Spleen (tissue), 11 donors: ENCODE measurements at regions not wholly inside any gene's neighbourhood (a gene's known extent, or its start where the extent isn't known, plus 50 kb on each side); places are given as distances from the start of the nearest gene placed in this dataset.

Source experiments
- DNase-seq: peaks from one replicate; pipeline ENCODE4 v3.0.0-alpha.2; 2020
- H3K27ac ChIP-seq, 8 donors: fragments of 200-600 bp; sonication (generic) in 7 of 8; 1 replicate in 4 of 8; 2 replicates in 4 of 8; pipeline versions ENCODE4 v1.5.0 to v1.8.0; 2016 to 2021; ENCODE audit warnings: inconsistent platforms in 4 of 8, mild to moderate bottlenecking in 4 of 8, moderate library complexity in 1 of 8
- H3K27me3 ChIP-seq, 7 donors: fragments of 200-600 bp; sonication (generic) in 6 of 7; replicated peaks in 1 of 7; 1 replicate in 4 of 7; 2 replicates in 3 of 7; pipeline versions ENCODE4 v1.5.0 to v1.8.0; 2016 to 2021; ENCODE audit warnings: inconsistent platforms in 3 of 7, mild to moderate bottlenecking in 1 of 7
- H3K36me3 ChIP-seq, 6 donors: fragments of 200-600 bp; sonication (generic) in 5 of 6; 1 replicate in 4 of 6; 2 replicates in 2 of 6; pipeline versions ENCODE4 v1.5.0 to v1.8.0; 2016 to 2021; ENCODE audit warnings: inconsistent platforms in 2 of 6
- H3K4me1 ChIP-seq, 6 donors: fragments of 200-600 bp; sonication (generic) in 5 of 6; 1 replicate in 3 of 6; 2 replicates in 3 of 6; pipeline versions ENCODE4 v1.5.0 to v1.8.0; 2016 to 2021; ENCODE audit warnings: inconsistent platforms in 3 of 6
- H3K4me3 ChIP-seq, 8 donors: fragments of 200-600 bp; sonication (generic) in 7 of 8; 1 replicate in 4 of 8; 2 replicates in 4 of 8; pipeline versions ENCODE4 v1.5.0 to v1.8.0; 2016 to 2021; ENCODE audit warnings: inconsistent platforms in 4 of 8, mild to moderate bottlenecking in 4 of 8, moderate library complexity in 2 of 8
- H3K9me3 ChIP-seq, 8 donors: fragments of 200-600 bp; sonication (generic) in 7 of 8; 1 replicate in 4 of 8; 2 replicates in 4 of 8; pipeline versions ENCODE4 v1.5.0 to v1.8.0; 2016 to 2021; ENCODE audit warnings: inconsistent platforms in 4 of 8
- CTCF ChIP-seq, 11 experiments: fragments of 200-600 bp in 7 of 11; fragments of 450-650 bp in 4 of 11; sonication (generic) in 4 of 11; IDR thresholded peaks in 8 of 11; conservative IDR thresholded peaks in 3 of 11; 1 replicate in 7 of 11; 2 replicates in 4 of 11; pipeline versions ENCODE4 v1.4.0 to v1.8.0; 2016 to 2021; ENCODE audit warnings: antibody characterized with exemption in 11 of 11, inconsistent platforms in 4 of 11, mild to moderate bottlenecking in 1 of 11
- POLR2A ChIP-seq, 3 donors: fragments of 450-650 bp; IDR thresholded peaks; one replicate each; pipeline ENCODE4 v1.5.1; 2017; ENCODE audit warnings: antibody characterized with exemption in 3 of 3, mild to moderate bottlenecking in 1 of 3
- POLR2AphosphoS5 ChIP-seq, 3 donors: sonication (generic); formaldehyde crosslinking; IDR thresholded peaks; one replicate each; pipeline ENCODE4 v1.5.1; 2017; ENCODE audit warnings: antibody characterized with exemption in 3 of 3
- WGBS, 5 donors: extraction: QIAGEN DNeasy Blood & Tissue Kit in 3 of 5; methylation state at CpG; one replicate each; pipeline versions ENCODE4 v1.1.5 to v1.1.7; 2013 to 2018; 5-methylcytosine and 5-hydroxymethylcytosine counted together
- intact Hi-C: fragments of 100-400 bp; cut with DNase I; formaldehyde crosslinking; loops from one replicate; pipeline ENCODE4 v1.15.0; 2023; ENCODE audit warnings: low total_unique reads
- donor health status: healthy with polysubstance abuse.
- donor health status: DM: no; HTN: no; CAD: no; lungs with moderate emphysema.
- donor health status: DM: no; HTN: no; CAD: no.
- donor health status: Bipolar disorder and iron deficiency.
- donor health status: healthy.
- donor health status: DM: no; HTN: no; CAD: no.
- donor health status: DM: yes; HTN: yes; CAD: no.

GRCh38 chr5:34498572-34498971, 157.6 kb upstream of the RAI14 start:
- Histone ChIP-seq H3K36me3 (no peaks in the 10 kb centered on the region), H3K27me3 (no peaks in the 10 kb centered on the region), H3K9me3 (peaks cover 0 to 2% (median 0%) of the 10 kb centered on the region in 8 donors), H3K27ac (peak overlapping the region in 6 of 8 donors; percentile 20 to 80 (median 62)), H3K4me1 (peaks cover 0 to 35% (median 11%) of the 10 kb centered on the region in 6 donors), H3K4me3 (no peak overlapping the region)
- WGBS, 5 donors, result 57 to 71% (median 68%) methylated on average over 4 of the region's 4 CpGs
- intact Hi-C loops, result no loop called here
- no peak for TF ChIP-seq CTCF (IDR thresholded peaks at IDR 0.05 in 8 of 11, conservative IDR thresholded peaks at IDR 0.05 in 3 of 11)
- no peak for TF ChIP-seq POLR2A (IDR thresholded peaks at IDR 0.05)
- no peak for DNase-seq

- Histone ChIP-seq H3K27me3 (no peaks in the 10 kb centered on the region), H3K4me3 (no peak overlapping the region), H3K27ac (peak overlapping the region in 6 of 8 donors; percentile 40 to 80 (median 62)), H3K36me3 (no peaks in the 10 kb centered on the region), H3K4me1 (peaks cover 0 to 41% (median 11%) of the 10 kb centered on the region in 6 donors), H3K9me3 (no peaks in the 10 kb centered on the region)
- DNase-seq, result no peak
- intact Hi-C loops, result no loop called here
- TF ChIP-seq CTCF (IDR thresholded peaks at IDR 0.05 in 8 of 11, conservative IDR thresholded peaks at IDR 0.05 in 3 of 11) (no peak), POLR2AphosphoS5 (IDR thresholded peaks at IDR 0.05) (no peak), POLR2A (IDR thresholded peaks at IDR 0.05) (no peak)
- WGBS, 5 donors, result 58 to 75% (median 60%) methylated on average over 5 of the region's 5 CpGs
These were observed 157.0 kb upstream of the RAI14 start for GRCh38 chr5:34499001-34499734.

- intact Hi-C loops, result no loop called here
- Histone ChIP-seq H3K4me1 (peaks cover 0 to 41% (median 11%) of the 10 kb centered on the region in 6 donors), H3K27me3 (no peaks in the 10 kb centered on the region), H3K27ac (peak overlapping the region in 2 of 8 donors; percentile 67 to 70), H3K9me3 (no peaks in the 10 kb centered on the region), H3K36me3 (no peaks in the 10 kb centered on the region), H3K4me3 (no peak overlapping the region)
- TF ChIP-seq POLR2AphosphoS5 (IDR thresholded peaks at IDR 0.05) (no peak), CTCF (IDR thresholded peaks at IDR 0.05 in 8 of 11, conservative IDR thresholded peaks at IDR 0.05 in 3 of 11) (no peak), POLR2A (IDR thresholded peaks at IDR 0.05) (no peak)
- DNase-seq, result no peak
- WGBS, 5 donors, result 71 to 88% (median 76%) methylated on average over 9 of the region's 9 CpGs
These were observed 155.8 kb upstream of the RAI14 start for GRCh38 chr5:34500236-34500847.

GRCh38 chr5:34501016-34501415, 155.1 kb upstream of the RAI14 start:
- no peak for TF ChIP-seq CTCF (IDR thresholded peaks at IDR 0.05 in 8 of 11, conservative IDR thresholded peaks at IDR 0.05 in 3 of 11)
- no peaks in the 10 kb centered on the region for H3K36me3 ChIP-seq
- 59 to 71% (median 65%) methylated on average over 2 of the region's 2 CpGs for WGBS, 5 donors
- no peak for DNase-seq
- intact Hi-C loops, result no loop called here
- H3K27ac ChIP-seq, result peak overlapping the region in 1 of 8 donors; percentile 70
- H3K9me3 ChIP-seq, result no peaks in the 10 kb centered on the region
- H3K27me3 ChIP-seq, result no peaks in the 10 kb centered on the region
- no peak overlapping the region for H3K4me3 ChIP-seq
- peaks cover 0 to 41% (median 11%) of the 10 kb centered on the region in 6 donors for H3K4me1 ChIP-seq
